HG03457 (cell line): ENCODE measurements at regions not wholly inside any gene's neighbourhood (a gene's known extent, or its start where the extent isn't known, plus 50 kb on each side); places are given as distances from the start of the nearest gene placed in this dataset.

Source experiments
- ATAC-seq: cut with Tn5 transposase; IDR thresholded peaks from one replicate; pipeline ENCODE4 v1.9.1; 2021; ENCODE audit warnings: moderate number of reproducible peaks; ENCODE audit not compliant: unreplicated experiment

DNA sequence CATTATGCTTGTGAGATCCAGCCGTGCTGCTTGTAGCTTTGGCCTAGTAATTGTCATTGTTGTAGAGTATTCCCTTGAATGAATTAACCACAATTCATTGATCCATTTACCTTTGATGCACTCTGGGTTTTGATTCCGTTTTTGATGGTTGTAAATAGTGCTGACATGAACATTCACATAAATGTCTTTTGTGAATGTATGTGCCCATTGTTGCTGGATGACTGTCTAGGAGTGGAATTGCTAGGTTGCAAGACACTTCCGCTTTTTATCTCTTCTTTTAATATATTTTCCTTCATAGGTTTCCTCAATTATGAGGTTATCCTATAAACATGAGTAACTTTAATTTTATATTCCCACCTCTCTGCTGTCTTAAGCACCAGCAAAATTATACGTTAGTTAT, 104.8 kb upstream of the CCDC68 start:
- ATAC-seq: no peak

DNA sequence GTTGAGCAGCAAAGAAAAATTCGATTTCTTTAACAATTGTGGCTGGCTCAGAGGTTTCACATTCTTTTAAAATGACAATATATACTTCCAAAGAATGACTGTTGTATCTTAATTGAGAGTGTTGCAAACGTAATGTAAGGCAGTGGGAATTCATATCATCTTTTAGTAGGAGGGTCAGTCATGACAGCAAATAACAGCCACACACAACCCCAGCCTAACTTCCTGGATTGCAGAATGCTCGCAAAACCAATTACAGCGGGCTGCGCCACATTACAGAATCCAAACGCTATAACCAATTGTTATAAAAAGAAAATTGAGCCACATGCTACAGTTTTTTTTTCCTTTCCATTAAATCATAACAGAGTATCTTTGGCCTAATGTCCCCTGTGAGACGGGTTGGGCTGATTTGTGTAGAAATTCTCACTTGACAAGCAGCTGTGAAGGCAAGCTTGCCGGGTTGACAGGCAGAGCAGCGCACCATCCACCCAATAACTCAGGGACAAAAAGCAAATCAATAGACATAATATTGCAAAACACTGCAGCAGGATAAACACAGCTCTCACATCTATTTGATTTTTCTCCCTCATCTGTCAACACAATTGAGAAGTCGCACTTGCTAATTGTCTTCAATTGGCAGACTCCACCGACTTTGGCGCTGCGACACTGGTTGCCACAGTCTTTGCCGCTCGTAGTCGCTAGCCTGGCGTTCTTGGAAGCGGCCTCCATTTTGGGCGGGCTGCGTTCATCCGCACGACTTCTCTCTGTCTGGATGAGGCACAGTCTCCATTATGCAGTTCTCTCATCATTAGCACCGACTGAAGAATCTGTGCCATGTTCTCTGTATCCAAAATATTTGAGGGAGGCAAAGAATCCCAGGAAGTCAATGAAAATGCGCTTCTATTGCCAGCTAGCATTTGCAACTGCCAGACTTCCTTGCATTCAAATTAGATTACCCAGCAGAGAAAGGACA, 95.0 kb upstream of the CCDC68 start:
- ATAC-seq: no peak

DNA sequence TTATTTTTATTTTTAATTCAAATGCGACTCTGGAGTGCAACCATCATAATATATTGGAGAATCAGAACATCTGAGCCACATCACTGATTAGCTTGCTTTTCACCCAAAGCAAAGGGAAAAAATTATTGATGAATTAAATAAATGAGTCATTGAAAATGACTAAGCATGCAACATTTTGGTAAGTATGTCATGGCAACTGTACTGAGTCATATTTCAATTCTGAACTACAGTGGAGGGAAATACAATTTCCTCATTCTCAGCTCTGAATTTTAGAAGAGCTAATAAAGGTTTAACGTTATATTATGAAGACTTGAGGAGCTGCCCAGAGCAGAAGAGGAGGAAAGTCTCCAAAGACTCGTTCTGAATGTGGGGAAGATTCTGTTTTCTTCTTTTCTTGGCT, 89.6 kb upstream of the CCDC68 start:
- no peak for ATAC-seq

DNA sequence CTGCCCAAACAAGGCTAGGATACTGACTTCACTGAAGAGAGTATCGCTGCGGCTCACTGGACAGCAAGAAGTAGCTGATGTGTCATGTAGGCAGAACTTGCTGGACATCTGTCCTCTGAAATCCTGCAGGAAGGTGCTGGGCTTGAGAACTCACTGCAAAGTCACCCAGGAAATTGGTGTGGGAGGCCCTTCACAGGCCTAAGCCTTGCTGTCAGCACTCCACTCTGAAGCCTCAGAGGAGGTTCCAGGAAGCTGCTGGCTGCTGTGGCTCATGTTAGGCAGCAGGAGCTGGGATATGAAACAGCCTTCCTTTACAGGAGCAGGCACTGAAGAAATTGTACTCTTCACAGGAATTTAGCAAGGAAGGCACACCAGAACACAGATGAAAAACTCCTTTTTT, 88.3 kb upstream of the CCDC68 start:
- ATAC-seq: no peak

DNA sequence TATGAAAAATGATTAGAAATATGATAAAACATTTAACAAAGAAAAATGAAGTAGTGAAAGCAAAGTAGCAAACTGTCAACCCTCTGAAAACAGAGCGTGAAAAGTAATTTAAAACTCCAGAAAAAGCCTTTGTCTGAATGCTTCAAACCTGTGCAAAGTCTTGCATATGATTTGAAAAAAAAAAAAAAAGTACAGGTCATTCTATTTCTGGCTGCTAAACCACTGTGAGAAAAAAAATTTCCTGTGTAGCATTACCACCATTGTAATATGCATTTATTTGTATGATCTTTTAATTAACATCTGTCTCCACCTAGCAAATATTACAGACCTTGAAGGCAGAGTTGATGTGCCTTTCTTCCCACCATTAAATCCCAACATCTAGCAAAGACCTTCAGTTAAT, 82.1 kb upstream of the CCDC68 start:
- no peak for ATAC-seq

DNA sequence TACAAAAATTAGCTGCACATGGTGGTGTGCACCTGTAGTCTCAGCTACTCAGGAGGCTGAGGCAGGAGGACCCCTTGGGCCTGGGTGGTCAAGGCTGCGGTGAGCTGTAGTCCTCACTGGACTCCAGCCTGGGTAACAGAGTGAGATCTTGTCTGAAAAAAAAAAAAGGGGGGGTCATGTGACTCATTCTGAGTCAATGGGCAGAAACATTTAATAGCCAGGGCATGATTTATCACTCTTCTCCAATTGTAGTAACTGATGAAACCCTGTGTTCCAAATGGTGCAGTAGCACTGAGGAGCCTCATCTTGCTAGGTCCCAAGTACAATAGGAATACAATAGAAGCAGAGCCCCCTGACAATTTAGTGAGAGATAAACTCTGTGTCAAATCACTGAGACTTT, 78.9 kb upstream of the CCDC68 start:
- no peak for ATAC-seq

DNA sequence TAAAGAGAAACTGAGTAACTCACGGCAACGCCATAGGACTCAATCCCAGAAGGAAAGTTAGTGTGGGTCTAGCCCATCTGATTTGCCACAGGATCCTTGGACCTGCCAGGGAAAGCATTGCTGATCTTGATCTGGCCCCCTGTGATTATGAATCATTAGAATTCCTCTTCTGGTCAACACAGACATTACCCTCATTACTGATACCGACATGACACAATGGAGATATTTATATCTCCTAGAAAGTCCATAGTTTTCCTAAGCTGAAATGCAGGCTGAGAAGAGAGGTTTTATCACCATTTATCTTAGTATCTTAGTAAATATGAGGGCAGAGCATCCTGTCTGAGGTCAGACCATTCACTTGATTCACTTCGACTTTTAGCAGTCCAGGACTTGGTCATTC, 75.5 kb upstream of the CCDC68 start:
- no peak for ATAC-seq

DNA sequence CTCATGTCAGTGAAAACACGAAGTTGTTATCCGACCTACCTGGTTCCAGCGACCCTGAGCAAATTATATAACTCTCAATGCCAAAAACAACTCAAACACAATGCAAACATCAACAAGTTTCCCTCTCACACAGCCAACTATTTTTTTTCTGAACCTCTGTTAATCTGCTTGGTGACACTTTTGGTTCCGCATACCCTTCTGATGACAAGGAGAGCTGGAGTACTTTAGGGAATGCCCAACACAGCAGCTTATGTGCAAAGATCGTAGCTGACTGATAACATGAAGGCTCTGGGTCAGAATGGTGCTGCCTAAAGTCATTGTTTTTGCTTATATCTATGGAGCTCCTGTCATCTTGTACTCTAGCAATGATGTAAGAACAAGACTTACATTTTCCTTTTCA, 72.7 kb upstream of the CCDC68 start:
- ATAC-seq: no peak

DNA sequence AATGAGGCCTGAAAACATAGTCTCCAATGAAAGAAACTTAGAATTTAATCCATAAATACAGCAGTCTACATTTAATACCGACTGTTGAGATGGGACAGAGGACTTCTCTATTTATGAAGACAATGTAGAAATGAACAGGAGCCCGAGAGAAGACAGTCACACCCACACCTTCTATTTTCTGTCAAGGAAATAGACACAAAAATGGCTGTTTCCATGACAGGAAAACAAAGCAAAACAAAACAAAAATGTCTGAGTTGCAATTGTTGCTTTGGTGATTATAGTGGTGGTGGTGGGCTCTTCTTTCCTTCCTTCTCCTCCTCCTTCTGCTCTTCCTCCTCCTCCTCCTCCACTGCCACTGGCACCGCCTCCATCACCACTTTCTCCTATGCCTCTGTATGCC, 72.3 kb upstream of the CCDC68 start:
- ATAC-seq: no peak

DNA sequence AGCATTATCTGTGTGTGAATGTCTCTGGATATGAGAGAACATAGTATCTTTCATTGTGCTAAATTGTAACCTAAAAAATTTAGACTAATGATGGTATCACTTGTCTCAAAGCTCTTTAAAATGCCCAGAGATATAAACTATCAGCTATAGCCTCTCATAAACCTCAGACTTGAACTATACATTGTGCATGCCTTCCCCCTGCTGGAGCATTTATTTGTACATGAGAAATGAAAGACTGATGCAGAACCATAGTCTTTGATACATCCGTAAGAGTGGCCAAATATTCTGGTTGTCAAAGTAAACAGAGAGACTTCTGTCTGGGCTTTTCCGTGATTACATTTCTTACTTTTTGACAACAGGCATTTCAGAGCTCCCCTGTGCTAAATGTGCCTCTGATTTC, 71.9 kb upstream of the CCDC68 start:
- no peak for ATAC-seq

DNA sequence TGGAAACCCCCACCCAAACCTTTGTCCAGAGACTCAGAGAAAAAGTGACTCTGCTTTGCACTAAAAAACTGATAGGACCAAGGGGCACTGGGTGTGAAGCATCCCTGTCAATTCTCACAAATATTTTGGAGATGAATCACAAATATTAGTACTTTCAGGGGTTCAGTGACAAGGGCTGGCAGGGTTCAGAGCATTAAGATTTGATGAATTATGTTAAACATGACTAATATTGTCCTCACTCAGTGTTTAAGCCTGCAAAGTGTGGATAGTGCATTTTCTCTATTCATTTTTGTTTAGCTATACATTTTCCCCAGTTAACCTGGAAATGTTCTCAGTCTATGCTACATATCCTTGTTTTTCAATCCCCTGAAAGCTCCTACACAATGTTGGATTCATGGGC, 65.3 kb upstream of the CCDC68 start:
- ATAC-seq: no peak

DNA sequence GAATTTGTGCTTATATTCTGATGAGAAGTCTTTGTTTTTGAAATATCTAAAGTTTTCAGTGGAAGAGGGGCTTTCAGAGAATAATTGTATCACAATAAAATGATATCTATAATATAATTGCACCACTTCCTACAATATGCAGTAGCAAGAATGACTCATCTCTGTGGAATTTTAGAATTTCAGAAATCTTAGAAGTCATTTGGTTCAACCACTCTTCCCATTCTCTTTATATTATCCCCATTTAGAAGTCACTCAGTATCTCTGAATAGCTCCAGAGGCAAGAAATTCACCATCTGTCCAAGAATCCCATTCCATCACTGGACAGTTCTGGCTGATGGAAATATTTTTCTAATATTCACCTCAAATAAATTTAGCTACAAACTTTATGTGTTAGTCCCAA, 59.3 kb upstream of the CCDC68 start:
- ATAC-seq: no peak

DNA sequence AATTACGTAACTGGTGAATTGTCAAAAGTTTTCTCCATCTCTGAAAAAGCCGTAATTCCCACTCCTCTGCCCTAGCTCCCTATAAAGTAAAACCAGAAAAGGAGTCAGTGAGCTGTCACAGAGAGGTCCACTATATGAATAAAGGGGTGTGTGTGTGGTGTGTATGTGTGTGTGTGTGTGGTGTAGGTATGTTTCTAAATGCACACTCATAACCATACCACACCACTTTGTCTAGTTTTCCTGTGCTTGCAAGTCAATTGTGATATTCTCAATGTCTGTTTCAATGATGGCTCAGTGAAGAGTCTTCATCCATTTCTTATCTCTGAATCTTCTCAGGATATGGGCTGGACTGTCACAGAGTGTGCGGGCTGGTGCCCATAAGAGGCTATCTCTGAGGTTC, 54.8 kb upstream of the CCDC68 start:
- ATAC-seq: no peak

DNA sequence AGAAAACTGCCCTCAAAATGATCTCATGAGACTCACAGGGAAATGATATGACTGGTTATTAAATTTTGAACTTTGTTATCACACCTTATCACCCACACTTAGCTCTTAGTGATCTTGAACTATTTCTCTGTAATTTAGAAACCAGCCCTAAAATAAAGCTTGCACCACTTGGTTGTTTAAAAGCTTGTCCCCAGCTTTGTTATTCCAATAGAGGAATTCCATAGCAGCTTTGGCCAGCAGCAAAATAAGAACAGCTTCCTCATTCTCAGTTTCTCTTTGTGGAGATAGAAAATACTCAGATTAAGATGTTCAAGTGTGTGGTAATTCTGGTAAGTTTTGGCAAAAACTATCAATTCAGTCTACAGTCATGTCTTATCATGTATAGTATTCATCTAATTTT, 54.4 kb upstream of the CCDC68 start:
- ATAC-seq: no peak

DNA sequence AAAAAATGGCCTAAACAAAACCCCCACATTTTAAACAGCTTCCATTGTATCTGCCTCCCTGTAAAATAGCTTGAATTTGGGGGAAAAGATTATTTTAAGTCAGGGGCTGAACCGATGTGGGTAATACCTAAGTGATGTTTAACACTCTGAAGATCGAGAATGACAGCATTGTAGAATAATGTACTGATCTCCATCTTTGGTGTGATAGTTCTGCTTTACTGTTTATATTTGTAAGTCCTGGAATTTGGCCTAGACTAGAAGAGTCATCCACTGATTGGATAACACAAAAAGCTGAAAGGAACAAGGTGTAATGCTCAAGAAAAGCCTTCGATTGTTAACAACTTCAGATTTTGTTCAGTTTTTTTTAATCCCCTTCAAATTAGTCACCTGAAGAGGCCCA, 53.8 kb upstream of the CCDC68 start:
- ATAC-seq: no peak

DNA sequence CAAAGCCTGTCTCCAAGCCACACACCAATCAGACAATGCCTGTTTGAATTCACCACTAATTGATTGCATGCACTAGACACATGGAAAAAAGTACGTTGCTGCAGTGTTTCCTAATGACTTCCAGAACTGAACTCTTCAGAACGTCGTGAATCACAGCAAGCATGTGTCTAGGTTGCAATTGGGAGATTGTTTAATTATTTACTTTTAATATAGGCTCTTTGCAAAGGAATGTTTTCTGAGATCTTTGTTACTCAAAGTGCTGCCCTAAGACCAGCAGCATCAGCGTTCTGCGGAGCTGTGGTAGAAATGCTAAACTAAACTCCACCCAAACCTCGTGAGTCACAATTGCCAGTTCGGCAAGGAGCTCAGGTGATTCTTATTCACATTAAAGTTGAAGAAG, 52.7 kb upstream of the CCDC68 start:
- ATAC-seq: no peak
